Right lobe of liver (tissue), 4 donors: ENCODE measurements at regions not wholly inside any gene's neighbourhood (a gene's known extent, or its start where the extent isn't known, plus 50 kb on each side); places are given as distances from the start of the nearest gene placed in this dataset.

ENCODE experiments used
- POLR2A ChIP-seq: fragments of 450-650 bp; IDR thresholded peaks from one replicate; pipeline ENCODE4 v1.6.1; 2017; ENCODE audit warnings: antibody characterized with exemption, mild to moderate bottlenecking
- TF ChIP-seq, protein P1 (sequence below), 4 donors: fragments of 200-600 bp in 3 of 4; fragments of 450-650 bp in 1 of 4; IDR thresholded peaks; one replicate each; pipeline versions ENCODE4 v1.5.1 to v1.8.0; 2016 to 2022; ENCODE audit warnings: antibody characterized with exemption in 4 of 4, mild to moderate bottlenecking in 2 of 4
- donor health status: DM: no; HTN: no; CAD: no.
- donor health status: DM: no; HTN: no; CAD: no.
- donor health status: DM: no; HTN: yes; CAD: no.

DNA sequence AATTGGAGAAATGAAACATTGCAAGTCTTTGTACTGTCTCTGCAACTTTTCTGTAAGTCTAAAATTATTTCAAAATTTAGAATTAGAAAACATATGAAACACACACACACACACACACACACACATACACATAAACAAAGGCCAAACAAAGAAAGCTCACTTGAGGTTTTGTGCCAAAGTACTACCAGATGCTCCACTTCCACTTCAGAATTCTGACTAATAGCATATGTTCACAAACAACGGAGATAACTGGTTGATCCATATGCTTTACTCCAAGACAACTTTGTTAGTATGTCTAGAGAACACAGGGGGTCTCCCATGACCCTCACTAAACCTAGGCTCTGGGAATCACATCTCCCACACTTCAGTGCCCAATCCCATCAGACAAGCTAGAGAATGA is 133.8 kb upstream of the CLEC14A start:
- TF ChIP-seq POLR2A = no peak
- TF ChIP-seq, protein P1, sequence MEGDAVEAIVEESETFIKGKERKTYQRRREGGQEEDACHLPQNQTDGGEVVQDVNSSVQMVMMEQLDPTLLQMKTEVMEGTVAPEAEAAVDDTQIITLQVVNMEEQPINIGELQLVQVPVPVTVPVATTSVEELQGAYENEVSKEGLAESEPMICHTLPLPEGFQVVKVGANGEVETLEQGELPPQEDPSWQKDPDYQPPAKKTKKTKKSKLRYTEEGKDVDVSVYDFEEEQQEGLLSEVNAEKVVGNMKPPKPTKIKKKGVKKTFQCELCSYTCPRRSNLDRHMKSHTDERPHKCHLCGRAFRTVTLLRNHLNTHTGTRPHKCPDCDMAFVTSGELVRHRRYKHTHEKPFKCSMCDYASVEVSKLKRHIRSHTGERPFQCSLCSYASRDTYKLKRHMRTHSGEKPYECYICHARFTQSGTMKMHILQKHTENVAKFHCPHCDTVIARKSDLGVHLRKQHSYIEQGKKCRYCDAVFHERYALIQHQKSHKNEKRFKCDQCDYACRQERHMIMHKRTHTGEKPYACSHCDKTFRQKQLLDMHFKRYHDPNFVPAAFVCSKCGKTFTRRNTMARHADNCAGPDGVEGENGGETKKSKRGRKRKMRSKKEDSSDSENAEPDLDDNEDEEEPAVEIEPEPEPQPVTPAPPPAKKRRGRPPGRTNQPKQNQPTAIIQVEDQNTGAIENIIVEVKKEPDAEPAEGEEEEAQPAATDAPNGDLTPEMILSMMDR (IDR thresholded peaks at IDR 0.05) = no peak
